Liver (tissue), 3 donors: ENCODE measurements at regions not wholly inside any gene's neighbourhood (a gene's known extent, or its start where the extent isn't known, plus 50 kb on each side); places are given as distances from the start of the nearest gene placed in this dataset.

Experiments
- FOXA2 ChIP-seq: IDR thresholded peaks from 2 replicates; pipeline ENCODE4 v1.6.1; 2016; ENCODE audit warnings: antibody characterized with exemption
- GABPA ChIP-seq, 2 donors: IDR thresholded peaks in 1 of 2; conservative IDR thresholded peaks in 1 of 2; 2 replicates each; pipeline ENCODE4 v1.6.1; 2016; ENCODE audit warnings: antibody characterized with exemption in 2 of 2, mild to moderate bottlenecking in 1 of 2, moderate library complexity in 1 of 2
- HNF4G ChIP-seq: IDR thresholded peaks from 2 replicates; pipeline ENCODE4 v1.6.1; 2016; ENCODE audit warnings: antibody characterized with exemption
- RAD21 ChIP-seq, 2 donors: IDR thresholded peaks; 2 replicates each; pipeline ENCODE4 v1.6.1; 2016; ENCODE audit warnings: antibody characterized with exemption in 2 of 2, mild to moderate bottlenecking in 2 of 2
- SP1 ChIP-seq: IDR thresholded peaks from 2 replicates; pipeline ENCODE4 v1.6.1; 2018; ENCODE audit warnings: antibody characterized with exemption, mild to moderate bottlenecking
- TAF1 ChIP-seq: conservative IDR thresholded peaks from 2 replicates; pipeline ENCODE4 v1.6.1; 2016; ENCODE audit warnings: antibody characterized with exemption, mild to moderate bottlenecking
- YY1 ChIP-seq: IDR thresholded peaks from 2 replicates; pipeline ENCODE4 v1.6.1; 2016; ENCODE audit warnings: antibody characterized with exemption, mild to moderate bottlenecking
- TF ChIP-seq, protein P1 (sequence below): IDR thresholded peaks from 2 replicates; pipeline ENCODE4 v1.6.1; 2016; ENCODE audit warnings: antibody characterized with exemption, mild to moderate bottlenecking
- TF ChIP-seq, protein P2 (sequence below): fragments of 150-350 bp; IDR thresholded peaks from 2 replicates; pipeline ENCODE4 v1.5.1; 2017; ENCODE audit warnings: improper control_type of control experiment, low read depth, low read length; ENCODE audit not compliant: missing input control
- TF ChIP-seq, protein P3 (sequence below): IDR thresholded peaks from 2 replicates; pipeline ENCODE4 v1.6.1; 2016; ENCODE audit warnings: antibody characterized with exemption
- TF ChIP-seq, protein P4 (sequence below): IDR thresholded peaks from 2 replicates; pipeline ENCODE4 v1.6.1; 2016; ENCODE audit warnings: antibody characterized with exemption
- donor health status: healthy.
- donor health status: healthy.

DNA sequence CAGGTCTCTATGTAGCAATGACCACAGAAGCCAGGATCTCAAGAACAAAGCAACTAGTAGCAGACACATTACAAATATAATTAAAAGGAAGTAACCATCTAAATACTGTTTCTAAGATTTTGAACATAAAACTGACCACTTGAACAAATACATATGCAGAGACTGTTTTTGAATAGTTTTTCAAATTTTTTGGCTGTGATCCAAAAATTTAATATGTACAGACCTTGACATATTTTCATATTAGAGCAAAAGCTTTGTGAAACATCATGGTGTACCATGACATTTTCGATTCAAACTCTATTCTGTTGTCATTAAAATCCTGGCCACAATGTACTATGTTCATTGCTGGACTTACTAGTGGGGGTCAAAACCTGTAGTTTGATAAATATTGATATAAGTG is 126.5 kb downstream of the NUDT12 start:
- TF ChIP-seq GABPA (IDR thresholded peaks at IDR 0.05 in 1 of 2, conservative IDR thresholded peaks at IDR 0.05 in 1 of 2) (no peak), TAF1 (no peak), HNF4G (no peak), RAD21 (IDR thresholded peaks at IDR 0.05) (no peak), YY1 (no peak), SP1 (no peak), FOXA2 (no peak)
- TF ChIP-seq, protein P1, sequence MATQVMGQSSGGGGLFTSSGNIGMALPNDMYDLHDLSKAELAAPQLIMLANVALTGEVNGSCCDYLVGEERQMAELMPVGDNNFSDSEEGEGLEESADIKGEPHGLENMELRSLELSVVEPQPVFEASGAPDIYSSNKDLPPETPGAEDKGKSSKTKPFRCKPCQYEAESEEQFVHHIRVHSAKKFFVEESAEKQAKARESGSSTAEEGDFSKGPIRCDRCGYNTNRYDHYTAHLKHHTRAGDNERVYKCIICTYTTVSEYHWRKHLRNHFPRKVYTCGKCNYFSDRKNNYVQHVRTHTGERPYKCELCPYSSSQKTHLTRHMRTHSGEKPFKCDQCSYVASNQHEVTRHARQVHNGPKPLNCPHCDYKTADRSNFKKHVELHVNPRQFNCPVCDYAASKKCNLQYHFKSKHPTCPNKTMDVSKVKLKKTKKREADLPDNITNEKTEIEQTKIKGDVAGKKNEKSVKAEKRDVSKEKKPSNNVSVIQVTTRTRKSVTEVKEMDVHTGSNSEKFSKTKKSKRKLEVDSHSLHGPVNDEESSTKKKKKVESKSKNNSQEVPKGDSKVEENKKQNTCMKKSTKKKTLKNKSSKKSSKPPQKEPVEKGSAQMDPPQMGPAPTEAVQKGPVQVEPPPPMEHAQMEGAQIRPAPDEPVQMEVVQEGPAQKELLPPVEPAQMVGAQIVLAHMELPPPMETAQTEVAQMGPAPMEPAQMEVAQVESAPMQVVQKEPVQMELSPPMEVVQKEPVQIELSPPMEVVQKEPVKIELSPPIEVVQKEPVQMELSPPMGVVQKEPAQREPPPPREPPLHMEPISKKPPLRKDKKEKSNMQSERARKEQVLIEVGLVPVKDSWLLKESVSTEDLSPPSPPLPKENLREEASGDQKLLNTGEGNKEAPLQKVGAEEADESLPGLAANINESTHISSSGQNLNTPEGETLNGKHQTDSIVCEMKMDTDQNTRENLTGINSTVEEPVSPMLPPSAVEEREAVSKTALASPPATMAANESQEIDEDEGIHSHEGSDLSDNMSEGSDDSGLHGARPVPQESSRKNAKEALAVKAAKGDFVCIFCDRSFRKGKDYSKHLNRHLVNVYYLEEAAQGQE = no peak
- TF ChIP-seq, protein P2, sequence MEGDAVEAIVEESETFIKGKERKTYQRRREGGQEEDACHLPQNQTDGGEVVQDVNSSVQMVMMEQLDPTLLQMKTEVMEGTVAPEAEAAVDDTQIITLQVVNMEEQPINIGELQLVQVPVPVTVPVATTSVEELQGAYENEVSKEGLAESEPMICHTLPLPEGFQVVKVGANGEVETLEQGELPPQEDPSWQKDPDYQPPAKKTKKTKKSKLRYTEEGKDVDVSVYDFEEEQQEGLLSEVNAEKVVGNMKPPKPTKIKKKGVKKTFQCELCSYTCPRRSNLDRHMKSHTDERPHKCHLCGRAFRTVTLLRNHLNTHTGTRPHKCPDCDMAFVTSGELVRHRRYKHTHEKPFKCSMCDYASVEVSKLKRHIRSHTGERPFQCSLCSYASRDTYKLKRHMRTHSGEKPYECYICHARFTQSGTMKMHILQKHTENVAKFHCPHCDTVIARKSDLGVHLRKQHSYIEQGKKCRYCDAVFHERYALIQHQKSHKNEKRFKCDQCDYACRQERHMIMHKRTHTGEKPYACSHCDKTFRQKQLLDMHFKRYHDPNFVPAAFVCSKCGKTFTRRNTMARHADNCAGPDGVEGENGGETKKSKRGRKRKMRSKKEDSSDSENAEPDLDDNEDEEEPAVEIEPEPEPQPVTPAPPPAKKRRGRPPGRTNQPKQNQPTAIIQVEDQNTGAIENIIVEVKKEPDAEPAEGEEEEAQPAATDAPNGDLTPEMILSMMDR = no peak
- TF ChIP-seq, protein P3, sequence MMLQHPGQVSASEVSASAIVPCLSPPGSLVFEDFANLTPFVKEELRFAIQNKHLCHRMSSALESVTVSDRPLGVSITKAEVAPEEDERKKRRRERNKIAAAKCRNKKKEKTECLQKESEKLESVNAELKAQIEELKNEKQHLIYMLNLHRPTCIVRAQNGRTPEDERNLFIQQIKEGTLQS = no peak
- TF ChIP-seq, protein P4, sequence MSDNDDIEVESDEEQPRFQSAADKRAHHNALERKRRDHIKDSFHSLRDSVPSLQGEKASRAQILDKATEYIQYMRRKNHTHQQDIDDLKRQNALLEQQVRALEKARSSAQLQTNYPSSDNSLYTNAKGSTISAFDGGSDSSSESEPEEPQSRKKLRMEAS = no peak
